GM12891 (cell line): ENCODE measurements at regions not wholly inside any gene's neighbourhood (a gene's known extent, or its start where the extent isn't known, plus 50 kb on each side); places are given as distances from the start of the nearest gene placed in this dataset.

Experiments used
- DNase-seq: peaks from one replicate; pipeline ENCODE4 v3.0.0; 2011; ENCODE audit warnings: low spot score; ENCODE audit not compliant: insufficient read length
- FAIRE-seq: peaks from 2 replicates; lab custom pipeline; 2011; peaks lifted over from hg19 to GRCh38; lab: Jason Lieb, UNC
- PAX5 ChIP-seq: IDR thresholded peaks from 2 replicates; pipeline ENCODE4 v1.6.1; 2011; ENCODE audit warnings: low read length, moderate library complexity, mild to moderate bottlenecking; ENCODE audit not compliant: insufficient read depth, severe bottlenecking
- POLR2A ChIP-seq: IDR thresholded peaks from 2 replicates; pipeline ENCODE4 v1.6.1; 2011; ENCODE audit warnings: low read depth, low read length, control low read depth
- POLR2AphosphoS5 ChIP-seq: IDR thresholded peaks from 2 replicates; pipeline ENCODE4 v1.6.1; 2011; ENCODE audit warnings: low read depth, low read length, control low read depth
- POU2F2 ChIP-seq: IDR thresholded peaks from 2 replicates; pipeline ENCODE4 v1.6.1; 2011; ENCODE audit warnings: low read depth, mild to moderate bottlenecking, control low read depth, low read length, moderate library complexity
- SPI1 ChIP-seq: IDR thresholded peaks from 2 replicates; pipeline ENCODE4 v1.6.1; 2011; ENCODE audit warnings: low read depth, low read length, control low read depth
- TAF1 ChIP-seq: IDR thresholded peaks from 2 replicates; pipeline ENCODE4 v1.6.1; 2011; ENCODE audit warnings: low read depth, low read length, control low read depth

- FAIRE-seq (no peak), DNase-seq (no peak)
- no peak for TF ChIP-seq POLR2A
- TF ChIP-seq SPI1 = no peak
These were observed 175.3 kb upstream of the B3GAT1 start for GRCh38 chr11:134587345-134587744.

GRCh38 chr11:134586726-134587125 lies 174.7 kb upstream of the B3GAT1 start:
- no peak for TF ChIP-seq TAF1
- no peak for TF ChIP-seq POU2F2
- TF ChIP-seq PAX5 = no peak
- no peak for TF ChIP-seq POLR2A
- no peak for TF ChIP-seq POLR2AphosphoS5
- TF ChIP-seq SPI1 = no peak
- DNase-seq (no peak), FAIRE-seq (no peak)

GRCh38 chr11:134585666-134586610 lies 173.9 kb upstream of the B3GAT1 start:
- FAIRE-seq (no peak), DNase-seq (no peak)
- TF ChIP-seq POLR2A (no peak), POU2F2 (no peak), TAF1 (no peak)

- no peak for DNase-seq
- TF ChIP-seq PAX5 = no peak
- TF ChIP-seq TAF1 = no peak
- TF ChIP-seq SPI1 = no peak
- no peak for TF ChIP-seq POU2F2
- no peak for TF ChIP-seq POLR2AphosphoS5
- TF ChIP-seq POLR2A = no peak
- no peak for FAIRE-seq
These were observed 172.8 kb upstream of the B3GAT1 start for GRCh38 chr11:134584706-134585445.

- TF ChIP-seq TAF1 (no peak), POLR2A (no peak), POLR2AphosphoS5 (no peak), POU2F2 (no peak), SPI1 (no peak), PAX5 (no peak)
- no peak for DNase-seq
- FAIRE-seq = no peak
These were observed 172.0 kb upstream of the B3GAT1 start for GRCh38 chr11:134584001-134584561.

- TF ChIP-seq SPI1 (peak; percentile 45; the same call in 1 of the 2 replicates), POLR2AphosphoS5 (no peak)
- DNase-seq = no peak
These were observed 171.5 kb upstream of the B3GAT1 start for GRCh38 chr11:134583397-134583990.

GRCh38 chr11:134582770-134583095 lies 170.7 kb upstream of the B3GAT1 start:
- FAIRE-seq = no peak
- TF ChIP-seq PAX5 = no peak
- TF ChIP-seq POLR2A = no peak
- TF ChIP-seq TAF1 = no peak
- TF ChIP-seq POLR2AphosphoS5 = no peak
- no peak for TF ChIP-seq SPI1
- no peak for TF ChIP-seq POU2F2
- no peak for DNase-seq

More at GRCh38 chr11:134583397-134583990, 171.5 kb upstream of the B3GAT1 start:
- FAIRE-seq = no peak

- TF ChIP-seq TAF1 = no peak
- TF ChIP-seq POLR2A = no peak
- no peak for TF ChIP-seq POLR2AphosphoS5
- TF ChIP-seq POU2F2 = no peak
- no peak for TF ChIP-seq PAX5
- TF ChIP-seq SPI1 = no peak
- FAIRE-seq = no peak
These were observed 170.1 kb upstream of the B3GAT1 start for GRCh38 chr11:134581966-134582769.

GRCh38 chr11:134581121-134581626 lies 169.1 kb upstream of the B3GAT1 start:
- no peak for DNase-seq
- no peak for TF ChIP-seq POLR2A
- no peak for TF ChIP-seq TAF1
- no peak for TF ChIP-seq POLR2AphosphoS5
- no peak for TF ChIP-seq PAX5
- no peak for TF ChIP-seq SPI1
- no peak for TF ChIP-seq POU2F2
- no peak for FAIRE-seq

More at GRCh38 chr11:134581966-134582769, 170.1 kb upstream of the B3GAT1 start:
- DNase-seq = no peak
